Colonic mucosa (tissue), 4 donors: ENCODE measurements at regions not wholly inside any gene's neighbourhood (a gene's known extent, or its start where the extent isn't known, plus 50 kb on each side); places are given as distances from the start of the nearest gene placed in this dataset.

Experiments
- DNase-seq: peaks from one replicate; pipeline ENCODE4 v3.0.0-alpha.2; 2020
- H3K27ac ChIP-seq: fragments of 200-600 bp; one replicate; pipeline ENCODE4 v1.8.0; 2021
- H3K27me3 ChIP-seq: fragments of 200-600 bp; one replicate; pipeline ENCODE4 v1.8.0; 2021
- H3K36me3 ChIP-seq: fragments of 200-600 bp; one replicate; pipeline ENCODE4 v1.8.0; 2021
- H3K4me1 ChIP-seq: fragments of 200-600 bp; one replicate; pipeline ENCODE4 v1.8.0; 2021; ENCODE audit warnings: mild to moderate bottlenecking
- H3K4me3 ChIP-seq: fragments of 200-600 bp; one replicate; pipeline ENCODE4 v1.8.0; 2021
- H3K9ac ChIP-seq, 2 donors: one replicate each; pipeline ENCODE4 v1.7.0; 2013; ENCODE audit warnings: control low read depth in 2 of 2, low read depth in 2 of 2, low read length in 2 of 2
- H3K9me3 ChIP-seq: fragments of 200-600 bp; one replicate; pipeline ENCODE4 v1.8.0; 2021
- intact Hi-C: fragments of 100-400 bp; cut with DNase I; formaldehyde crosslinking; loops from one replicate; pipeline ENCODE4 v1.14.1; 2022
- TF ChIP-seq, protein P1 (sequence below): fragments of 200-600 bp; IDR thresholded peaks from one replicate; pipeline ENCODE4 v1.8.0; 2022; ENCODE audit warnings: antibody characterized with exemption, mild to moderate bottlenecking
- donor health status: healthy.
- donor health status: DM: no; HTN: no; CAD: no.
- donor health status: DM: no; HTN: no; CAD: no.

DNA sequence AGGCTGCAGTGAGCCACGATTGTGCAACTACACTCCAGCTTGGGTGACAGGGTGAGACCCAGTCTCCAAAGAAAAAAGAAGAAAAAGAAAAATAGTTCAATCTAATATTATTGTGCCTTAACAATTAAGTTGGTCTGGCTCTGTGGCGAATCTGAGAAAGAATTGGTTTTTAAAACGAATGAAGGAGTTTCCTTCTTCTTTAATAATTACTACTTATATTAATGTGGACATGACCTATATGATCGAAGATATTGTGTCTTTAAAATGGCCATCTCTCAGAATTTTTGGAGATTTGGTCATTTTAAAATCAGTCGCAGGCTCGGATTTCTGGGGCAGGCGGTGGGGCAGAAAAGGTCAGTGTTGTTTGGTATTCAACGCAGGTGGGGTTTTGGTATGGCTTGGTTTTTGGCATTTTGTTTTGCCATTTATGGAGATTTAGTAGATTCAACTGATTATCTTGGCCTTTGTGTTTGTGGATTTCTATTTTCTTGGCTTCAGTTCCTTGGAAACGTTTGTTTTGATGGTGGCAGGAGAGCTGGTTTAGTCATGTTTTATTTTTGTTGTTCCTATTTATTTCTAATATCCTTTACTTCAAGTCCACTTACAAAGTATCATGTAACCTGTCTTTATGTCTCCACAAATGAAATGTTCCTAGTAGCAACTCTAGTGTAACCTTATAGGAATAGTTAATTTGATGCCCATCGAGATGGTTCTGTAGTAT lies 178.8 kb upstream of the MKLN1 start:
- no peak for DNase-seq
- H3K36me3 ChIP-seq = no peaks in the 10 kb centered on the region
- H3K27me3 ChIP-seq = no peaks in the 10 kb centered on the region
- TF ChIP-seq, protein P1, sequence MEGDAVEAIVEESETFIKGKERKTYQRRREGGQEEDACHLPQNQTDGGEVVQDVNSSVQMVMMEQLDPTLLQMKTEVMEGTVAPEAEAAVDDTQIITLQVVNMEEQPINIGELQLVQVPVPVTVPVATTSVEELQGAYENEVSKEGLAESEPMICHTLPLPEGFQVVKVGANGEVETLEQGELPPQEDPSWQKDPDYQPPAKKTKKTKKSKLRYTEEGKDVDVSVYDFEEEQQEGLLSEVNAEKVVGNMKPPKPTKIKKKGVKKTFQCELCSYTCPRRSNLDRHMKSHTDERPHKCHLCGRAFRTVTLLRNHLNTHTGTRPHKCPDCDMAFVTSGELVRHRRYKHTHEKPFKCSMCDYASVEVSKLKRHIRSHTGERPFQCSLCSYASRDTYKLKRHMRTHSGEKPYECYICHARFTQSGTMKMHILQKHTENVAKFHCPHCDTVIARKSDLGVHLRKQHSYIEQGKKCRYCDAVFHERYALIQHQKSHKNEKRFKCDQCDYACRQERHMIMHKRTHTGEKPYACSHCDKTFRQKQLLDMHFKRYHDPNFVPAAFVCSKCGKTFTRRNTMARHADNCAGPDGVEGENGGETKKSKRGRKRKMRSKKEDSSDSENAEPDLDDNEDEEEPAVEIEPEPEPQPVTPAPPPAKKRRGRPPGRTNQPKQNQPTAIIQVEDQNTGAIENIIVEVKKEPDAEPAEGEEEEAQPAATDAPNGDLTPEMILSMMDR = no peak
- intact Hi-C loops = no loop called here
- H3K9ac ChIP-seq = no peak overlapping the region
- H3K4me3 ChIP-seq = no peak overlapping the region
- no peaks in the 10 kb centered on the region for H3K9me3 ChIP-seq
- no peaks in the 10 kb centered on the region for H3K4me1 ChIP-seq
- H3K27ac ChIP-seq = no peak overlapping the region

DNA sequence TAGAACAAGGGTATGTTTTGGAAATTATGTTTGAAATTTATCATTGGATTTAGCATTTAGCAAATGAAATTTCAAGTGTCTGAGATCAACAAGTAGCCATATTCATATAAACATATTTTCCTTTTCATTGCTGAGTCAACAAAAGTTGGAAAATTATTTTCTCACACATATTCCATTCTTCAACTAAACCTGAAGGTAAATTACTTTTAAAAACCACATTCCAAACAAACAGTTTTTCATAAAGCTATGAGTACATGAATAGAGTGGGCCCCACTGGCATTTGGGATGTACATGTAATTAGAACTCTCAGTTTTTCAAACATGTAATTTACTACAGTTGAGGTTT lies 178.3 kb upstream of the MKLN1 start:
- intact Hi-C loops = no loop called here

DNA sequence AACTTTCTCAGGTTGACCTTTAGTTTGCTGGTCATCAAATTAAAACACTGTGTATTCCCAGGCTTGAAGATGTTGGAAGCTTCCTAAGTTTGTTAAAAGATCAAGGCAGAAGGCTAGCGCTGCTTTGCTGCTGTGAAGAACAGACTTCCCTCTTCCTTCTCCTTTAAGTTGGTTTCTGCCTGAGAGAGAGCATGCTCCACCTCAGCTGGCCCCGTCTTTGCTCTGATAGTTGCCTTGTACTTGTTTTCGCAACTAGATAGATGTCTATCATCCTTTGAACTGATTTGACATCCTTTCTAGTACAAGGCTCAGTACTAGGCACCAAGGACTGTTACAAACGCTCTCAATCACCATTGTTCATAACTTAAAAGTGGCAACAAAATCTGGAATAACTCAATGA lies 177.8 kb upstream of the MKLN1 start:
- Histone ChIP-seq H3K36me3 (no peaks in the 10 kb centered on the region), H3K4me1 (no peaks in the 10 kb centered on the region), H3K27me3 (no peaks in the 10 kb centered on the region), H3K4me3 (no peak overlapping the region), H3K9ac (no peak overlapping the region), H3K27ac (no peak overlapping the region), H3K9me3 (no peaks in the 10 kb centered on the region)
- no peak for DNase-seq
- TF ChIP-seq, protein P1 = no peak
- intact Hi-C loops = no loop called here

More for the DNA sequence above, 178.3 kb upstream of the MKLN1 start:
- Histone ChIP-seq H3K9ac (no peak overlapping the region), H3K4me3 (no peak overlapping the region), H3K27me3 (no peaks in the 10 kb centered on the region), H3K4me1 (no peaks in the 10 kb centered on the region), H3K36me3 (no peaks in the 10 kb centered on the region), H3K9me3 (no peaks in the 10 kb centered on the region), H3K27ac (no peak overlapping the region)
- DNase-seq = no peak
- TF ChIP-seq, protein P1 = no peak

DNA sequence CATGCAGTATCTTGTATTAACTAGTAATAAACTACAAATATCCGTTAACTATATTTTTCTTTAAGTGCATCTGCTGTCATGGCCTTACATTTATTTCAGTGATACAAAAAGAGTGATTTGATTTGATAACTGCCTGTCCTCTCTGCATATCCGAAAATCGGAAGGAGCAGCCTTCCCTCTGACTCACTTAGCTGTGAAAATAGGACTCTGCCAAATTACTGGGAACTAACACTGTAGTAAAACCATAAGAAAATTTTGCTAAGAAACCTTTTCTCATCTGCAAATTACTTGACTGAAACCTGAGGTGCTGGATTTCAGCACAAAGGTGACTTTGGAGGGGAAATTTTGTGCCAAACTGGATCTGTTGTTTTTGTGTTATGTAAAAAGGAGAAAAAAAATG lies 176.6 kb upstream of the MKLN1 start:
- Histone ChIP-seq H3K27ac (no peak overlapping the region), H3K27me3 (no peaks in the 10 kb centered on the region), H3K4me3 (no peak overlapping the region), H3K4me1 (no peaks in the 10 kb centered on the region), H3K36me3 (no peaks in the 10 kb centered on the region), H3K9ac (no peak overlapping the region), H3K9me3 (no peaks in the 10 kb centered on the region)
- intact Hi-C loops = no loop called here
- no peak for DNase-seq
- TF ChIP-seq, protein P1 = no peak

DNA sequence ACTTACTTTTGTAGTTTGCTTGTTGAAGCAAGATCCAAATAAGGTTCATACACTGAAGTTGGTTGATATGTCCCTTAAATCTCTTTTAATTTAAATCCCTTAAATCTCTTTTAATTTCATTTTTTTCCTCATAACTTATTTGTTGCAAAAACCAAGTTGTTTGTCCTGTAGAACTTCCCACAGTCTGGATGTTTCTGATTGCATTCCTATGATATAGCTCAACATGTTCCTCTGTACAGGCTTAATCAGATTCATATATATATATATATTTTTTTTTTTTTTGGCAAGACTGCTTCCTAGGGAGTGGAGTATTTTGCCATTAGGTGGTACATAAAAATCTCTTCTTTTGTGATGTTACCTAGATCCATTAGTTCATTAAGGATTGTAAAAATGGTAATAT lies 174.9 kb upstream of the MKLN1 start:
- H3K27me3 ChIP-seq = no peaks in the 10 kb centered on the region
- intact Hi-C loops = no loop called here
- H3K9me3 ChIP-seq = no peaks in the 10 kb centered on the region
- H3K27ac ChIP-seq = no peak overlapping the region
- no peak for DNase-seq
- no peak overlapping the region for H3K4me3 ChIP-seq
- TF ChIP-seq, protein P1 = no peak
- H3K9ac ChIP-seq = no peak overlapping the region
- H3K36me3 ChIP-seq = no peaks in the 10 kb centered on the region
- H3K4me1 ChIP-seq = no peaks in the 10 kb centered on the region
